ENCODE measurements at regions not wholly inside any gene's neighbourhood (a gene's known extent, or its start where the extent isn't known, plus 50 kb on each side); places are given as distances from the start of the nearest gene placed in this dataset.

DNA sequence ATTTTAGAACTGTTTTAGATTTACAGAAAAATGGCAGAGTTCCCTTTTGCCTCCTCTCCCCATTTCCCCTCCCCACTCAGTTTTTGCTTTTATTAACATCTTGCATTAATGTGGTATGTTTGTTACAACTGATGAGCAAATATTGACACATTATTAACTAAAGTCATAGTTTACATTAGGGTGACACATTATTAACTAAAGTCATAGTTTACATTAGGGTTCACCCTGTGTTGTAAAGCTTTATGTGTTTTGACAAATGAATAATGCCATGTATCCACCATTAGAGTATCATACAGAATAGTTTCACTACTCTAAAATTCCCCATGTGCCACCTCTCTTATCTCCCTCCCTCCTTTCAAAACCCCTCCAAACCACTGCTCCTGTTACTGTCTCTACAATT is 262.5 kb downstream of the NPR3 start:
- no peak overlapping the region for H3K4me3 ChIP-seq (replicated peaks in 1 of 3; ENCODE audit: insufficient read depth in 1 of 3, low read depth in 2 of 3, low read length in 3 of 3)
- H3K79me2 ChIP-seq (ENCODE audit: insufficient read depth, low read length): no peaks in the 10 kb centered on the region
- no peak for TF ChIP-seq ZNF138 (CRISPR knock-in tag; IDR thresholded peaks at IDR 0.05; ENCODE audit: low read depth)
- TF ChIP-seq TOPORS (CRISPR knock-in tag; IDR thresholded peaks at IDR 0.05): no peak
- TF ChIP-seq, protein P1, sequence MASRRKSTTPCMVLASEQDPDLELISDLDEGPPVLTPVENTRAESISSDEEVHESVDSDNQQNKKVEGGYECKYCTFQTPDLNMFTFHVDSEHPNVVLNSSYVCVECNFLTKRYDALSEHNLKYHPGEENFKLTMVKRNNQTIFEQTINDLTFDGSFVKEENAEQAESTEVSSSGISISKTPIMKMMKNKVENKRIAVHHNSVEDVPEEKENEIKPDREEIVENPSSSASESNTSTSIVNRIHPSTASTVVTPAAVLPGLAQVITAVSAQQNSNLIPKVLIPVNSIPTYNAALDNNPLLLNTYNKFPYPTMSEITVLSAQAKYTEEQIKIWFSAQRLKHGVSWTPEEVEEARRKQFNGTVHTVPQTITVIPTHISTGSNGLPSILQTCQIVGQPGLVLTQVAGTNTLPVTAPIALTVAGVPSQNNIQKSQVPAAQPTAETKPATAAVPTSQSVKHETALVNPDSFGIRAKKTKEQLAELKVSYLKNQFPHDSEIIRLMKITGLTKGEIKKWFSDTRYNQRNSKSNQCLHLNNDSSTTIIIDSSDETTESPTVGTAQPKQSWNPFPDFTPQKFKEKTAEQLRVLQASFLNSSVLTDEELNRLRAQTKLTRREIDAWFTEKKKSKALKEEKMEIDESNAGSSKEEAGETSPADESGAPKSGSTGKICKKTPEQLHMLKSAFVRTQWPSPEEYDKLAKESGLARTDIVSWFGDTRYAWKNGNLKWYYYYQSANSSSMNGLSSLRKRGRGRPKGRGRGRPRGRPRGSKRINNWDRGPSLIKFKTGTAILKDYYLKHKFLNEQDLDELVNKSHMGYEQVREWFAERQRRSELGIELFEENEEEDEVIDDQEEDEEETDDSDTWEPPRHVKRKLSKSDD (CRISPR knock-in tag; IDR thresholded peaks at IDR 0.05; ENCODE audit: low read depth): no peak
- no peak for TF ChIP-seq ZNF326 (CRISPR knock-in tag; IDR thresholded peaks at IDR 0.05; ENCODE audit: borderline replicate concordance)
- no peak for TF ChIP-seq RFX1 (IDR thresholded peaks at IDR 0.05)
- TF ChIP-seq, protein P2, sequence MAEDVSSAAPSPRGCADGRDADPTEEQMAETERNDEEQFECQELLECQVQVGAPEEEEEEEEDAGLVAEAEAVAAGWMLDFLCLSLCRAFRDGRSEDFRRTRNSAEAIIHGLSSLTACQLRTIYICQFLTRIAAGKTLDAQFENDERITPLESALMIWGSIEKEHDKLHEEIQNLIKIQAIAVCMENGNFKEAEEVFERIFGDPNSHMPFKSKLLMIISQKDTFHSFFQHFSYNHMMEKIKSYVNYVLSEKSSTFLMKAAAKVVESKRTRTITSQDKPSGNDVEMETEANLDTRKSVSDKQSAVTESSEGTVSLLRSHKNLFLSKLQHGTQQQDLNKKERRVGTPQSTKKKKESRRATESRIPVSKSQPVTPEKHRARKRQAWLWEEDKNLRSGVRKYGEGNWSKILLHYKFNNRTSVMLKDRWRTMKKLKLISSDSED (CRISPR knock-in tag; IDR thresholded peaks at IDR 0.05): no peak
- TF ChIP-seq ONECUT2 (CRISPR knock-in tag; IDR thresholded peaks at IDR 0.05): no peak
- no peak for TF ChIP-seq ZNF256 (CRISPR knock-in tag; conservative IDR thresholded peaks at IDR 0.05)
- TF ChIP-seq, protein P3, sequence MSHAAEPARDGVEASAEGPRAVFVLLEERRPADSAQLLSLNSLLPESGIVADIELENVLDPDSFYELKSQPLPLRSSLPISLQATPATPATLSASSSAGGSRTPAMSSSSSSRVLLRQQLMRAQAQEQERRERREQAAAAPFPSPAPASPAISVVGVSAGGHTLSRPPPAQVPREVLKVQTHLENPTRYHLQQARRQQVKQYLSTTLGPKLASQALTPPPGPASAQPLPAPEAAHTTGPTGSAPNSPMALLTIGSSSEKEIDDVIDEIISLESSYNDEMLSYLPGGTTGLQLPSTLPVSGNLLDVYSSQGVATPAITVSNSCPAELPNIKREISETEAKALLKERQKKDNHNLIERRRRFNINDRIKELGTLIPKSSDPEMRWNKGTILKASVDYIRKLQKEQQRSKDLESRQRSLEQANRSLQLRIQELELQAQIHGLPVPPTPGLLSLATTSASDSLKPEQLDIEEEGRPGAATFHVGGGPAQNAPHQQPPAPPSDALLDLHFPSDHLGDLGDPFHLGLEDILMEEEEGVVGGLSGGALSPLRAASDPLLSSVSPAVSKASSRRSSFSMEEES (CRISPR knock-in tag; IDR thresholded peaks at IDR 0.05): no peak
- no peak for TF ChIP-seq ZNF674 (CRISPR knock-in tag; IDR thresholded peaks at IDR 0.05; ENCODE audit: low read depth)
- no peak for TF ChIP-seq ZBTB38 (CRISPR knock-in tag; IDR thresholded peaks at IDR 0.05)
- TF ChIP-seq FOXO1 (CRISPR knock-in tag; IDR thresholded peaks at IDR 0.05): no peak
- no peak for TF ChIP-seq IRF2 (CRISPR knock-in tag; IDR thresholded peaks at IDR 0.05)
- TF ChIP-seq DPF2 (CRISPR knock-in tag; IDR thresholded peaks at IDR 0.05; ENCODE audit: borderline replicate concordance, low read depth): no peak
- TF ChIP-seq ZNF550 (CRISPR knock-in tag; IDR thresholded peaks at IDR 0.05; ENCODE audit: borderline replicate concordance): no peak
- TF ChIP-seq ZNF570 (CRISPR knock-in tag; IDR thresholded peaks at IDR 0.05; ENCODE audit: borderline replicate concordance): no peak
- TF ChIP-seq SNAPC2 (CRISPR knock-in tag; IDR thresholded peaks at IDR 0.05): no peak
- TF ChIP-seq, protein P4, sequence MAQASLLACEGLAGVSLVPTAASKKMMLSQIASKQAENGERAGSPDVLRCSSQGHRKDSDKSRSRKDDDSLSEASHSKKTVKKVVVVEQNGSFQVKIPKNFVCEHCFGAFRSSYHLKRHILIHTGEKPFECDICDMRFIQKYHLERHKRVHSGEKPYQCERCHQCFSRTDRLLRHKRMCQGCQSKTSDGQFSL (CRISPR knock-in tag; IDR thresholded peaks at IDR 0.05): no peak
- no peak for TF ChIP-seq ZNF317 (CRISPR knock-in tag; IDR thresholded peaks at IDR 0.05)
- H3K4me1 ChIP-seq (ENCODE audit: insufficient read depth, low read length): no peaks in the 10 kb centered on the region
- no peaks in the 10 kb centered on the region for H3K9me3 ChIP-seq (ENCODE audit: low read length)
- intact Hi-C loops (cut with micrococcal nuclease; ENCODE audit: unreplicated experiment) (no loop called here), in situ Hi-C loops (cut with HindIII; ENCODE audit: extremely low pct_ligation_motif_present, low pct_unique_long_range_greater_than_20kb) (no loop called here)
- FAIRE-seq (no peak), DNase-seq (ENCODE audit: low spot score) (no peak), ATAC-seq (no peak)
- ChIA-PET CTCF (ENCODE audit: low intra/inter-chr PET ratio, low total read pairs) (no interaction called here), POLR2A (no interaction called here)
- no peak overlapping the region for H2AFZ ChIP-seq (ENCODE audit: low read length)
- no TSS peak for BruUV-seq (replicated peaks)
- no peaks in the 10 kb centered on the region for H3K36me3 ChIP-seq (replicated peaks in 1 of 2; ENCODE audit: control insufficient read depth in 1 of 2, insufficient read depth in 2 of 2, low read length in 2 of 2)
- no peak overlapping the region for H3K9ac ChIP-seq (ENCODE audit: insufficient read depth, low read depth, low read length)
- H4K20me1 ChIP-seq (ENCODE audit: insufficient read depth, low read length): no peaks in the 10 kb centered on the region
- no peaks in the 10 kb centered on the region for H3K27me3 ChIP-seq (ENCODE audit: control insufficient read depth in 1 of 2, insufficient read depth in 2 of 2, low read length in 2 of 2)
- no peak overlapping the region for H3K27ac ChIP-seq (ENCODE audit: extremely low read length, insufficient read depth, low read length)
- no peak overlapping the region for H3K4me2 ChIP-seq (ENCODE audit: low read depth, low read length)
